ENCODE measurements at regions not wholly inside any gene's neighbourhood (a gene's known extent, or its start where the extent isn't known, plus 50 kb on each side); places are given as distances from the start of the nearest gene placed in this dataset.

- TF ChIP-seq POLR2A (IDR thresholded peaks at IDR 0.05) (no peak), CTCF (IDR thresholded peaks at IDR 0.05) (no peak)
Observed at GRCh38 chr2:53484531-53484930, 283.1 kb upstream of the CHAC2 start.

Data from right lobe of liver (tissue), 4 donors.